Neural progenitor cell (in vitro differentiated cells): ENCODE measurements at regions not wholly inside any gene's neighbourhood (a gene's known extent, or its start where the extent isn't known, plus 50 kb on each side); places are given as distances from the start of the nearest gene placed in this dataset.

Experiments
- DNase-seq: peaks from one replicate; pipeline ENCODE4 v3.0.0-alpha.2; 2016; ENCODE audit warnings: low spot score
- H2AFZ ChIP-seq: fragments of 200-600 bp; sonication (generic); replicated peaks from 2 replicates; pipeline ENCODE4 v1.6.1; 2016; ENCODE audit warnings: antibody characterized with exemption
- H3F3A ChIP-seq: fragments of 200-600 bp; sonication (generic); 2 replicates; pipeline ENCODE4 v1.6.1; 2016; ENCODE audit warnings: antibody characterized with exemption, low read depth
- H3K27ac ChIP-seq: fragments of 200-600 bp; sonication (generic); 2 replicates; pipeline ENCODE4 v1.5.1; 2016; ENCODE audit warnings: mild to moderate bottlenecking
- H3K27me3 ChIP-seq: fragments of 200-600 bp; sonication (generic); 2 replicates; pipeline ENCODE4 v1.6.1; 2016; ENCODE audit warnings: mild to moderate bottlenecking, moderate library complexity
- H3K36me3 ChIP-seq: fragments of 200-600 bp; sonication (generic); 2 replicates; pipeline ENCODE4 v1.5.1; 2016
- H3K4me1 ChIP-seq: fragments of 200-600 bp; sonication (generic); 2 replicates; pipeline ENCODE4 v1.6.1; 2016; ENCODE audit warnings: mixed run types
- H3K4me2 ChIP-seq: fragments of 200-600 bp; sonication (generic); 2 replicates; pipeline ENCODE4 v1.6.1; 2016
- H3K4me3 ChIP-seq: fragments of 200-600 bp; sonication (generic); 2 replicates; pipeline ENCODE4 v1.5.1; 2016
- H3K79me2 ChIP-seq: fragments of 200-600 bp; sonication (generic); 2 replicates; pipeline ENCODE4 v1.6.1; 2016; ENCODE audit warnings: low read depth
- H3K9ac ChIP-seq: fragments of 200-600 bp; sonication (generic); 2 replicates; pipeline ENCODE4 v1.6.1; 2016
- H3K9me3 ChIP-seq: fragments of 200-600 bp; sonication (generic); 2 replicates; pipeline ENCODE4 v1.5.1; 2016; ENCODE audit warnings: low read depth
- H4K20me1 ChIP-seq: fragments of 200-600 bp; sonication (generic); 2 replicates; pipeline ENCODE4 v1.6.1; 2016; ENCODE audit warnings: low read depth
- H3K27ac Mint-ChIP-seq: 3 replicates; pipeline ENCODE4 v1.8.0; 2021; ENCODE audit warnings: mixed read lengths
- H3K27me3 Mint-ChIP-seq: 2 replicates; pipeline ENCODE4 v1.8.0; 2022; ENCODE audit warnings: low read depth, mild to moderate bottlenecking, inconsistent platforms, moderate library complexity, mixed read lengths; ENCODE audit not compliant: insufficient read depth
- H3K36me3 Mint-ChIP-seq: 3 replicates; pipeline ENCODE4 v1.8.0; 2021; ENCODE audit warnings: mixed read lengths
- H3K4me1 Mint-ChIP-seq: 3 replicates; pipeline ENCODE4 v1.8.0; 2021; ENCODE audit warnings: mixed read lengths
- H3K4me3 Mint-ChIP-seq: 3 replicates; pipeline ENCODE4 v1.8.0; 2021; ENCODE audit warnings: mild to moderate bottlenecking, moderate library complexity, mixed read lengths
- H3K9me3 Mint-ChIP-seq: 3 replicates; pipeline ENCODE4 v1.8.0; 2020; ENCODE audit warnings: mixed read lengths
- EZH2 ChIP-seq: fragments of 200-600 bp; sonication (generic); IDR thresholded peaks from 2 replicates; pipeline ENCODE4 v1.6.1; 2017; ENCODE audit warnings: antibody characterized with exemption, mild to moderate bottlenecking, moderate library complexity
- EZH2phosphoT487 ChIP-seq: fragments of 200-600 bp; sonication (generic); IDR thresholded peaks from 2 replicates; pipeline ENCODE4 v1.6.1; 2017; ENCODE audit warnings: antibody characterized with exemption
- TF ChIP-seq, protein P1 (sequence below): fragments of 200-600 bp; sonication (generic); IDR thresholded peaks from 2 replicates; pipeline ENCODE4 v1.5.1; 2017; ENCODE audit warnings: antibody characterized with exemption, mild to moderate bottlenecking

DNA sequence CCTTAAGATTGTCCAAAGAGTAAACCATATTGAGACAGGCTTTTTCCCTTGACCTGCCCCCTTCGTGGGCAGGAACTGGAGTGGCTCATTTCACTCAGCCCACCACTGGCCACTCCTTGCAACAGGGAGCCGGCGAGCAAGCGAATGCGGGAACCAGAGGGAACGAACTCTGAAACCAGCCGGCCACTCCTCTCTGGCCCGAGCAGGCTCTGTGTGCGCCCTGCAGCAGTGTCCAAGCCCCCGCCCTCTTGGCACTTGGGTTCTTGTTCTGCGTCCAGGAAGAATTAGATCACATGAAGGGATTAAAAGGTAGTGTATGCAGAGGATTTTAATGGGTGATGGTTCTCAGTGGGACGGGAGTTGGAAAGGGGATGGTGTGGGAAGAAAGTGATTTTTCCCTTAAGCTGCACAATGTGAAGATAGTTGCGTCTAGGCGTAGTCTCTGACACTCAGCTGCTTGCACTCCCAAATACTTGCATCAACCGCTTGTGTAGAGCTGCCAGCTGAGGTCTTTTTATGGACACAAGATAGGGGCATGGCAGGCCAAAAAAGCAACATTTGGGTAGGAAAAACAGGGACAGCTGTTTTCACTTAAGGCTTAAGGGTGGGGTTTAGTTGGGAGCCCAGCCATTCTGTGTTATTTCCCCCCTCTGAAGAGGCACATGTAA, 1209.7 kb upstream of the PCDH20 start:
- H3K36me3 ChIP-seq = peaks cover 5% of the 10 kb centered on the region
- no peak overlapping the region for H3K4me2 ChIP-seq
- no peaks in the 10 kb centered on the region for H3K27me3 ChIP-seq
- H3K4me1 Mint-ChIP-seq = no peaks in the 10 kb centered on the region
- H3K9ac ChIP-seq = no peak overlapping the region
- H3F3A ChIP-seq = no peaks in the 10 kb centered on the region
- no peaks in the 10 kb centered on the region for H3K27me3 Mint-ChIP-seq
- H3K4me3 Mint-ChIP-seq = no peak overlapping the region
- H3K9me3 Mint-ChIP-seq = no peaks in the 10 kb centered on the region
- H3K79me2 ChIP-seq = no peaks in the 10 kb centered on the region
- no peak overlapping the region for H3K4me3 ChIP-seq
- no peak overlapping the region for H3K27ac Mint-ChIP-seq
- TF ChIP-seq EZH2 = no peak
- TF ChIP-seq EZH2phosphoT487 = no peak
- TF ChIP-seq, protein P1, sequence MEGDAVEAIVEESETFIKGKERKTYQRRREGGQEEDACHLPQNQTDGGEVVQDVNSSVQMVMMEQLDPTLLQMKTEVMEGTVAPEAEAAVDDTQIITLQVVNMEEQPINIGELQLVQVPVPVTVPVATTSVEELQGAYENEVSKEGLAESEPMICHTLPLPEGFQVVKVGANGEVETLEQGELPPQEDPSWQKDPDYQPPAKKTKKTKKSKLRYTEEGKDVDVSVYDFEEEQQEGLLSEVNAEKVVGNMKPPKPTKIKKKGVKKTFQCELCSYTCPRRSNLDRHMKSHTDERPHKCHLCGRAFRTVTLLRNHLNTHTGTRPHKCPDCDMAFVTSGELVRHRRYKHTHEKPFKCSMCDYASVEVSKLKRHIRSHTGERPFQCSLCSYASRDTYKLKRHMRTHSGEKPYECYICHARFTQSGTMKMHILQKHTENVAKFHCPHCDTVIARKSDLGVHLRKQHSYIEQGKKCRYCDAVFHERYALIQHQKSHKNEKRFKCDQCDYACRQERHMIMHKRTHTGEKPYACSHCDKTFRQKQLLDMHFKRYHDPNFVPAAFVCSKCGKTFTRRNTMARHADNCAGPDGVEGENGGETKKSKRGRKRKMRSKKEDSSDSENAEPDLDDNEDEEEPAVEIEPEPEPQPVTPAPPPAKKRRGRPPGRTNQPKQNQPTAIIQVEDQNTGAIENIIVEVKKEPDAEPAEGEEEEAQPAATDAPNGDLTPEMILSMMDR = no peak
- peaks cover 3% of the 10 kb centered on the region for H3K4me1 ChIP-seq
- no peak overlapping the region for H3K27ac ChIP-seq
- no peak for DNase-seq
- H3K36me3 Mint-ChIP-seq = no peaks in the 10 kb centered on the region
- H2AFZ ChIP-seq = no peak overlapping the region
- no peaks in the 10 kb centered on the region for H3K9me3 ChIP-seq
- no peaks in the 10 kb centered on the region for H4K20me1 ChIP-seq

DNA sequence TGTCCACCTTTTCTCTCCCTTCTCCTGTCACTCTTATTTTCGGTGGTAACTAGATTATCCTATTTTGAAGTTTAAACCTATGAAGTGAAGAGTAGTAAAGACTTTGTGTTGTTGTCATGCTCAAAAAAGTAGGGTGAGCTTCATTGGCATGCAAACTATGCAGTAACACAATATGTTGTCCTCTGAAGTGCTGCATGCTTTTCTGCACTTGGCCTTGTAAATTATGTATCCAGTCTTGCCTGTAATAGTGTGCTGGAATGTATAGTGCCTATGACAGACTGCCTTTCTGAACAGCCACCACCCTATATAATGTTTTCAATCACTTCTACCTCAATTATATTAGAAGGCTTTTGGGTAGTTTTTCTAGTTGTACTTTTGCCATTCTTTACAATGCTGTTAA, 1198.2 kb upstream of the PCDH20 start:
- Histone ChIP-seq H3K27me3 (no peaks in the 10 kb centered on the region), H2AFZ (no peak overlapping the region), H3K9ac (no peak overlapping the region), H3K79me2 (no peaks in the 10 kb centered on the region), H3K4me1 (no peaks in the 10 kb centered on the region), H3K9me3 (no peaks in the 10 kb centered on the region), H4K20me1 (no peaks in the 10 kb centered on the region), H3K36me3 (no peaks in the 10 kb centered on the region), H3K27ac (no peak overlapping the region), H3F3A (no peaks in the 10 kb centered on the region), H3K4me2 (no peak overlapping the region), H3K4me3 (no peak overlapping the region)
- H3K27ac Mint-ChIP-seq = no peak overlapping the region
- DNase-seq = no peak
- H3K4me3 Mint-ChIP-seq = no peak overlapping the region
- TF ChIP-seq EZH2 (no peak), EZH2phosphoT487 (no peak)
- TF ChIP-seq, protein P1 = no peak
- peaks cover 7% of the 10 kb centered on the region for H3K27me3 Mint-ChIP-seq
- no peaks in the 10 kb centered on the region for H3K36me3 Mint-ChIP-seq
- no peaks in the 10 kb centered on the region for H3K4me1 Mint-ChIP-seq
- no peaks in the 10 kb centered on the region for H3K9me3 Mint-ChIP-seq

DNA sequence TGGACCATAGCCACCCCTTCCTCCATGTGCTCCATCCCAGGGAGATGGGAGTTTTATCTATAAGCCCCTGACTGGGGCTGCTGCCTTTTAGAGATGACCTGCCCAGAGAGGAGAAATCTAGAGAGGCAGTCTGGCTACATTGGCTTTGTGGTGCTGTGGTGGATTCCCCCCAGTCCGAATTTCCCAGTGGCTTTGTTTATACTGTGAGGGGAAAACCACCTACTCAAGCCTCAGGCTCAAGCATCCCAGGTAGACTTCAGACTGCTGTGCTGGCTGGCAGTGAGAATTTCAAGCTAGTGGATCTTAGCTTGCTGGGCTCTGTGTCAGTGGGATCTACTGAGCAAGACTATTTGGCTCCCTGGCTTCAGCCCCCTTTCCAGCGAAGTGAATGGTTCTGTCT, 1195.7 kb upstream of the PCDH20 start:
- no peak for DNase-seq
- Mint-ChIP-seq H3K27ac (no peak overlapping the region), H3K27me3 (peaks cover 7% of the 10 kb centered on the region), H3K4me1 (no peaks in the 10 kb centered on the region), H3K4me3 (no peak overlapping the region), H3K36me3 (no peaks in the 10 kb centered on the region), H3K9me3 (no peaks in the 10 kb centered on the region)
- no peak overlapping the region for H3K4me2 ChIP-seq
- H3K27ac ChIP-seq = no peak overlapping the region
- no peaks in the 10 kb centered on the region for H3F3A ChIP-seq
- H3K27me3 ChIP-seq = no peaks in the 10 kb centered on the region
- no peaks in the 10 kb centered on the region for H3K9me3 ChIP-seq
- H3K36me3 ChIP-seq = no peaks in the 10 kb centered on the region
- no peaks in the 10 kb centered on the region for H3K4me1 ChIP-seq
- H3K79me2 ChIP-seq = no peaks in the 10 kb centered on the region
- H4K20me1 ChIP-seq = no peaks in the 10 kb centered on the region
- no peak overlapping the region for H2AFZ ChIP-seq
- TF ChIP-seq EZH2 (no peak), EZH2phosphoT487 (no peak)
- TF ChIP-seq, protein P1 = no peak
- H3K9ac ChIP-seq = no peak overlapping the region
- no peak overlapping the region for H3K4me3 ChIP-seq
